ENCODE measurements at regions not wholly inside any gene's neighbourhood (a gene's known extent, or its start where the extent isn't known, plus 50 kb on each side); places are given as distances from the start of the nearest gene placed in this dataset.

Small RNA genes lying in the stretch of these regions (small RNA-seq; reads per million reads assigned to genes)
- gene AC026402.1: 0 reads per million in 3 donors

All from esophagus muscularis mucosa (tissue), 3 donors.